Psoas muscle (tissue), 7 donors: ENCODE measurements at regions not wholly inside any gene's neighbourhood (a gene's known extent, or its start where the extent isn't known, plus 50 kb on each side); places are given as distances from the start of the nearest gene placed in this dataset.

ENCODE experiments used
- ATAC-seq, 4 donors: fragments of 200-7000 bp; cut with Tn5 transposase; one replicate each; pipeline ENCODE4 v1.9.1; 2020; ENCODE audit warnings: moderate library complexity in 3 of 4, mild to moderate bottlenecking in 2 of 4
- DNase-seq, 2 donors: peaks; one replicate each; pipeline ENCODE4 v3.0.0-alpha.2; 2020
- H3K27ac ChIP-seq: fragments of 200-600 bp; one replicate; pipeline ENCODE4 v1.8.0; 2022
- H3K27me3 ChIP-seq, 3 donors: fragments of 200-600 bp in 1 of 3; one replicate each; pipeline versions ENCODE4 v1.6.1 to v1.8.0; 2013 to 2022; ENCODE audit warnings: low read length in 2 of 3, mild to moderate bottlenecking in 2 of 3, moderate library complexity in 1 of 3; ENCODE audit not compliant: insufficient read depth in 3 of 3
- H3K36me3 ChIP-seq, 2 donors: fragments of 200-600 bp in 1 of 2; one replicate each; pipeline versions ENCODE4 v1.6.1 to v1.8.0; 2013 to 2022; ENCODE audit warnings: low read depth in 1 of 2, mild to moderate bottlenecking in 1 of 2, moderate library complexity in 1 of 2; ENCODE audit not compliant: insufficient read depth in 1 of 2
- H3K4me1 ChIP-seq: fragments of 200-600 bp; one replicate; pipeline ENCODE4 v1.8.0; 2022
- H3K4me3 ChIP-seq: fragments of 200-600 bp; one replicate; pipeline ENCODE4 v1.8.0; 2022; ENCODE audit warnings: mild to moderate bottlenecking
- H3K9me3 ChIP-seq: fragments of 200-600 bp; one replicate; pipeline ENCODE4 v1.8.0; 2022
- CTCF ChIP-seq: fragments of 200-600 bp; IDR thresholded peaks from one replicate; pipeline ENCODE4 v1.8.0; 2022; ENCODE audit warnings: antibody characterized with exemption
- WGBS, 3 donors: extraction: QIAGEN DNeasy Blood & Tissue Kit; methylation state at CpG; one replicate each; pipeline versions ENCODE4 v1.1.6 to v1.1.7; 2013; 5-methylcytosine and 5-hydroxymethylcytosine counted together
- intact Hi-C, 2 donors: fragments of 100-400 bp; cut with DNase I; formaldehyde crosslinking; loops; one replicate each; pipeline versions ENCODE4 v1.11.0 to v1.14.2; 2022
- donor health status: healthy with polysubstance abuse.
- donor health status: DM: no; HTN: no; CAD: no; lungs with moderate emphysema.
- donor health status: Bipolar disorder and iron deficiency.
- donor health status: healthy.
- donor health status: DM: yes; HTN: yes; CAD: no.
- donor health status: DM: no; HTN: no; CAD: no.
- donor health status: DM: yes; HTN: yes; CAD: no.

- ATAC-seq = no peak
- Histone ChIP-seq H3K27ac (no peak overlapping the region), H3K4me1 (no peaks in the 10 kb centered on the region), H3K9me3 (no peaks in the 10 kb centered on the region), H3K4me3 (no peak overlapping the region), H3K27me3 (no peaks in the 10 kb centered on the region), H3K36me3 (no peaks in the 10 kb centered on the region)
- 29 to 38% (median 33%) methylated on average over 1 of the region's 1 CpG for WGBS, 3 donors
- intact Hi-C loops = no loop called here
- TF ChIP-seq CTCF = no peak
- DNase-seq = no peak
These were observed 426.3 kb downstream of the NLGN4X start for GRCh38 chrX:5802391-5802790.

DNA sequence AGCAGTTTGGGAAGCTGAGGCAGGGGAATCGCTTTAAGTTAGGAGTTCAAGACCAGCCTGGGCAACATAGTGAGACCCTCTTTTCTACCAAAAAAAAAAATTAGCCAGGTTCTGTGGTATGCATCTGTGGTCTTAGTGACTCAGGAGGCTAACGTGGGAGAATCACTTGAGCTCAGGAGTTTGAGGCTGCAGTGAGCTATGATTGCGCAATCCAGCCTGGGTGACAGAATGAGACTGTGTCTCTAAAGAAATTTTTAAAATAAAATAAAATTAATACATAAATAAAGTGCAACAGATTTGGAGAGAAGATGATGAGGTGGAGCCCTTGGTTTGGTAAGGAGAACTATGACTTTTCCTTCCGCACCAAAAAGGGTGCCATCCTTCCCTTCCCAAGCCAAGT is 436.9 kb downstream of the NLGN4X start:
- H3K9me3 ChIP-seq = no peaks in the 10 kb centered on the region
- TF ChIP-seq CTCF = no peak

DNA sequence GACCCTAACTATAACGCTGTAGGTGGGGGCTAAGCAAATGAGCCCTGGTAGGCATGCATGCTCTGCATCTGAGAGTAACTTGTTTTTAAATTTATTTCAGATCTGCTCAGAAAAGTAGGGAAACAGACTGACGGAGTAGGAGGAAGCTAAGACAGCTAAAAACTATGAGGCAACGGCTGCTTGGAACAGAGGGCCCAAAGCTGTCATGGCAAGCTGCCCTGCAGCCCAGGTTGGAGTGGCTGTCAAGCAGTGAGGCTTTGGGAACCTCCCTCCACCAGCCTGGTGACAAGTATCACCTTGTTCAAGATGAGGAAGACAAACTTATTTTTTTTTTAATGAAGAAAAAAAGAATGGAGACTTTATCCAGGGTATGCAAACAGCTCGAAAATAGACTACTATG is 439.8 kb downstream of the NLGN4X start:
- Histone ChIP-seq H3K4me3 (no peak overlapping the region), H3K9me3 (no peaks in the 10 kb centered on the region), H3K27me3 (no peaks in the 10 kb centered on the region), H3K4me1 (no peaks in the 10 kb centered on the region), H3K36me3 (no peaks in the 10 kb centered on the region), H3K27ac (no peak overlapping the region)
- ATAC-seq (no peak), DNase-seq (no peak)
- no peak for TF ChIP-seq CTCF
- WGBS, 3 donors = 53 to 71% (median 60%) methylated on average over 4 of the region's 4 CpGs
- intact Hi-C loops = no loop called here

More for the DNA sequence above, 436.9 kb downstream of the NLGN4X start:
- DNase-seq (no peak), ATAC-seq (no peak)
- WGBS, 3 donors = 70 to 83% (median 83%) methylated on average over 4 of the region's 4 CpGs
- H3K27ac ChIP-seq = no peak overlapping the region
- H3K36me3 ChIP-seq = no peaks in the 10 kb centered on the region
- H3K4me3 ChIP-seq = no peak overlapping the region
- no peaks in the 10 kb centered on the region for H3K27me3 ChIP-seq
- intact Hi-C loops = no loop called here
- H3K4me1 ChIP-seq = no peaks in the 10 kb centered on the region

DNA sequence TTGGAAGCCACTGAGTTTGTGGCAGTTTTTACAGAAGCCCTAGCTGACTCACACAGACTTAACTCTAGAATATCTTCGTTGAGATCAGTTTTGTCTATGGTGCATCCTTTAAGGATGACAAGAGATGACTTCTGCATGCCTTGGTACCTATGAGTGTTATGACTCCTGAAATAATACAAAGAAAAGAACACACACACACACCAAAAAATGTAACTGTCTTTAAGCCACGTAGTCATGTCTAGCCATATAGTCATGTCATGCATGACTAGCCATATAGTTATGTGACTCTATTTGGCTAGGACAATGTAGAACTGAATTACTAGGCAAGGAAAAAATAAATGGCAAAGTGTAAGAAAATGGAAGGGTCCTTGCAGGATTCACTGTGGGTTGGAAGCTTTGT is 447.8 kb downstream of the NLGN4X start:
- no peak for ATAC-seq
- Histone ChIP-seq H3K27me3 (no peaks in the 10 kb centered on the region), H3K27ac (no peak overlapping the region), H3K4me1 (no peaks in the 10 kb centered on the region), H3K36me3 (no peaks in the 10 kb centered on the region), H3K4me3 (no peak overlapping the region), H3K9me3 (no peaks in the 10 kb centered on the region)
- intact Hi-C loops = no loop called here
- WGBS, 3 donors = 39 to 69% (median 67%) methylated on average over 2 of the region's 2 CpGs
- TF ChIP-seq CTCF = no peak
- DNase-seq = no peak

DNA sequence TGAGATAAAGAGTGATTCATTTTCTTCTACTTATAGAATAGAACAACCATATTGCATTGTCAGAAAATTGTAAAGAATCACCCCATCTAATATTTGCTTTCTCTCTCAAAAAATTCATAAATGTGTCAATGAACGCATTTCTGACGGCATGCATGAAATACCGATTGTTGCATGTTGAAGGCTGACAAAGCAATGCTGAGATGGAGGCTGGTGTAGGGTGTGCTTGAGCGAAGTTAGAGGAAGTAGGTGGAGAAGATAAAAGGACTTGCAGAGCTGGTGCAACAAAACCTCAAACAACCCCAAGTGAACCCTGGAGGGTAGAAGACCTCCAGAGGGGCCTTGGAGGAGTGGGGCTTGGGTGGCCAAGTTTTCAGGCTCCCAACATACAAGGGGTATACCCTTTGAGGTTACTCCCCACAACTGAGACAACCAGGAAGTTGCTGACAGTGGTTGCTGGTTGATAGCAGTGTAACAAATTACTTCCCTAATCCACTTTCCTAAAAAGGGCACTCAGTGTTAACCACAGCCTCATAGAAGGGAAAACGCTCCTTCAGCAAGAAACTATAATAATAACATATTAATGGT is 452.7 kb downstream of the NLGN4X start:
- TF ChIP-seq CTCF = no peak
- Histone ChIP-seq H3K4me1 (no peaks in the 10 kb centered on the region), H3K9me3 (no peaks in the 10 kb centered on the region), H3K36me3 (no peaks in the 10 kb centered on the region), H3K27me3 (no peaks in the 10 kb centered on the region), H3K4me3 (no peak overlapping the region), H3K27ac (no peak overlapping the region)
- DNase-seq = no peak
- 44 to 87% (median 77%) methylated on average over 5 of the region's 5 CpGs for WGBS, 3 donors
- intact Hi-C loops = no loop called here
- no peak for ATAC-seq
